ENCODE measurements at regions not wholly inside any gene's neighbourhood (a gene's known extent, or its start where the extent isn't known, plus 50 kb on each side); places are given as distances from the start of the nearest gene placed in this dataset.
"Not testable (repeated sequence)": the region's sequence is repeated elsewhere in the genome, so short reads cannot be mapped to it uniquely, and the experiment has no call there.

DNA sequence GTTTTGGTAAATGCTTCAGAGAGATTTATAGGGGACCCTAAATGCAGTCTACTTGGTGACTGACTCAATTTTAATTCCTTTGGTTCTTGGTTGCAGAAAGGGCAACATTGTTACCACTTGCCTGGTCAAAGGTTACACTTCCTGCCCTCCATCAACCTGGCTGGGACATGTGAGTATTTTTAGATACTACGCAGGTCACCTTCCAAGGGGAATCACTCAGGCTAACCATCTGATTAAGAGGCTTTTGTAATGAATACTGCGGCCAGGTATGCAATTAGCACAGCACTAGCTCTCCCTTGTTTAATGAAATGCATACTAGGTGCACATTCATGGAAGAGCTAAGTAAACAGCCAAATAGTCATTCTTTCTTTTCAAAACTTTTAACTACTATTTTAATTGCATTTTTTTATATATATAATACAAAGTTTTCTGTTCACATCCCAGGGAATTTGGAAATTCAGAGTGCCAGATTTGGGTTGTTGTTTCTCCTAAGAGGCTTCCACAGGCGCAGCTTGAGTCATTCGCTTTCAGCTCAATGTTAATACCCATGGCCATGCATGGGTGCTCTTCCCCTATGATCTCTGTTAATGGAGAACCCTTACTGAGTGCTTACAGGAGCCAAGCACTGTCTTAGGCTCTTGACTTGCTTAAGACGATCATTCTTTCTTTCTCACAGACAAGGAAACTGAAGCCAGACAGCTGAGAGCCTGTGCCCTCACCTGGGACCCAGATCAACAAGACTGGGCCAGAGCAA lies 152.2 kb downstream of the MTX2 start:
- intact Hi-C loops (cut with micrococcal nuclease) = no loop called here
- DNase-seq (no peak), ATAC-seq (no peak)

DNA sequence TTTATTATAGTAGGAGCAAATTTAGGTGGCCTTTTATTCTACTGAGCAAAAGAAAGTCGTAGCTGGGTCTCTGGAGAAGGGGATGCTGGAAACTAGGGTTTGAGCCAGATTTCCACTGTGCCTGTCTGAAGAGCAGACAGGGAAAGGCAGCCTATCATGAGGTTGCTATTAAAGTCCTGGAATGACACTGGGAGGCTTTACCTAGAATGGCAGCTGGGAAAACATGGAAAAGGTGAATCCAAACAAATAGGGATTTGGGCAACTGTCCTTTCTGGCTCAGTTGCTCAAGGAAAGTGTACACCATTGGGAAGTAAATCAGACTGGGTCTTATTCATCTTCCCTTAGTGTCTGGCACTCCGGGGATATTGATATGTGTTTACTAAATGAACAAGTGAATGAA lies 154.6 kb downstream of the MTX2 start:
- DNase-seq (no peak), ATAC-seq (no peak)
- intact Hi-C loops (cut with micrococcal nuclease) = no loop called here

DNA sequence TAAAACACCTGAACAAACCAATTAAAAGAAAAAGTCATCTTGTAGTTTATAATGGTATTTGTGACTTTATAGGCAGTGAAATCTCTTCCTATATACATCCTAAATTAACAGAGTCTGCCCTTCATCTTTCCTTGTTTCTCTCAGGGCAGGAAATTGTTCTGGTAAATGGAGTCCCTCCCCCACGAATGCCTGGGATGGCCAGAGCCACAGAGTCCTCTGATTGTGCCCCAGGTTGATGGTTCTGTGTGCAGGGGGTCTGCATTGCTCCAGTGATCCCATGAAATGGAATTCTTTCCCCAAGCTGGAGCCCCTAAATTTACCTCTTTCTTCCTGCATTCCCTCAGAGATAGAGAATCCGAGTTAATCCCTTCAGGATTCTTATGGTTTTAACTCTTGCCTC lies 155.5 kb downstream of the MTX2 start:
- ATAC-seq (no peak), DNase-seq (no peak)
- intact Hi-C loops (cut with micrococcal nuclease) = no loop called here

DNA sequence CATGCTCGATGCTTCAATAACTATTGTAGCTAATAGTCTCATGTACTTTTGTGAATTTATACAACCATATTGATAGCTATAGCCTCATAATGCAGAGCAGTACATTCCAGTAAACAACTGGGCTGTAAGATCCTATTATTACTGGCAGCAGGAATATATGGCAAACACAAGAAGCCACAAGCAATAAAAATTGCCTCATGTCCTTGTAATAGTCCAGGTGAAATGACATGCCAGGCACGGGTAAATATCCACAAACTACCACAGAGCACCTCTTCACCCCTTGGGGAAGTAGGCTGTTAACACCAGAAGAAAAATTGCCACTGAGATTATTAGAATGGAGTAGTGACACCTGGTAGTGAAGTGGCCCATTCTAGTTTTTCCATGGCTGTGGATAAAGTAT lies 158.3 kb downstream of the MTX2 start:
- intact Hi-C loops (cut with micrococcal nuclease) = no loop called here
- ATAC-seq (no peak), DNase-seq (no peak)

DNA sequence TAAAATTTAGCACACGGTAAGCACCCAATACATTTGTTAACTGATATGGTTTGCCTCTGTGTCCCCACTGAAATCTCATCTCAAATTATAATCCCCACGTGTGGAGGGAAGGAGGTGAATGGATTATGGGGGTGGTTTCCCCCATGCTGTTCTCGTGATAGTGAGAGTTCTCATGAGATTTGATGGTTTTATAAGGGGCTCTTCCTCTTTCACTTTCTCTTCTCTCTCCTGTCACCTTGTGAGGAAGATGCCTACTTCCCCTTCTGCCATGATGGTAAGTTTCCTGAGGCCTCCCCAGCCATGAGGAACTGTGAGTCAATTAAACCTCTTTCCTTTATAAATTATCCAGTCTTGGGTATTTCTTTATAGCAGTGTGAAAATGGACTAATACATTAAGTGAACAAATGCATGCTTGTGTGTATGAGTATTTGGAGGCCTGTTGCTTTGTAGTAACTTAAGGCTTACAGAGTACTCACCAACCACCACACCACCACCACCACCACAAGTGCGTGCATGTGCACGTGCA lies 159.8 kb downstream of the MTX2 start:
- ATAC-seq; intact Hi-C loops (cut with micrococcal nuclease); DNase-seq: not testable (repeated sequence)

DNA sequence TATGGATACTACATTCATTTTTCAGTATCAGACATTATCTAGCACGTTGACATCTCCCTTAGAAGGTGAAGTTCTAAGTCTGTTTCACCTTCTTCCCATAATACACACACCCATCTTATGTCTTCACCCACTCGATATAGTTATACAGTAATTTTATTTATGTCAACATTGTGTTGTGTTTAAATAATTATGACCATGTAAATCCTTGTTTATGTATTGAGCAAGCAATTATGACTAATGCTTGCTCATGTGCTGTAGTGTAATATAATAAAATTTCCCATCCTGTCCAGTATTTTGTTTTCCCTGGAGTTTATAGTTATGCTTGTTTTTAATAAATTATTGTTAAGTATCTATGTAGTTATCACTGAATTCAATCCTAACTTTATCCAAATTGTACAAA lies 163.2 kb downstream of the MTX2 start:
- no peak for ATAC-seq
- no peak for DNase-seq
- intact Hi-C loops (cut with micrococcal nuclease) = no loop called here

DNA sequence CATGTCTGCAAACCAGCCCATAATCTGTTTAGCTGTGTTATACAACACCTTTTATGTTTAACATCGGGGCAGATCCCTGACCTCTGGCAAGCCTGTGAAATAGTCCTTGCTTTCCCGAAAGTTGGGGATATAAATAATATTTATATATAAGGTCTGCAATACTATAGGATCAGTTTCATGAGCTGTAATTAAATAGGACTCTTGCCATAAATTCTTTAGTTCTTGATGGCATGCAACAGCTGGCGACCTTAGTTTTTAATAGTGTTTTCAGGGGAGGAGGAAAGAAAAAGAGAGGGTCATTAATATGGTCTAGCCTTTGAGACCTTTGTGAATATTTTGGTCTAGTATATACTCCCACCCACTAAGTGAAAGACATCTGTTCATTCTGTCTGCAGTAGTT lies 166.5 kb downstream of the MTX2 start:
- DNase-seq (no peak), ATAC-seq (no peak)
- intact Hi-C loops (cut with micrococcal nuclease) = no loop called here

DNA sequence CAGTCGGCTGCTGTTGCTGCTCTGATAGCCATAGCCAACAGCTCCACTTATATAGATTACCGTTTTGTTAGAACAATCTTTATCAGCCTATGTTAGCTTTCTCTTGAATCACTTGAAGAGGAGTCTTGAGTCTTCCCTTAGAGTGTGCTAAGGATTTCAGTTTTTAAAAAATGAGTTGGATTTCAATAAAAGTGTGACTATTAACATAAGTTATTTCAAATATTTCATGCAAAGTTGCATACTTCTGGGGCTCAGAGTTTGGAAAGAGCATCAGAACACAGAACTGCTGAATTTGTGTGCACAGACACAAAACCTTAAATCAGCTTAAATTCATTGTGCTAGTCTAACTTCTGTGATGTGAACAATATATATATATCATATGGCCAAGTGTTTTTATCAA lies 174.7 kb downstream of the MTX2 start:
- ATAC-seq = no peak
- intact Hi-C loops (cut with micrococcal nuclease) = no loop called here

DNA sequence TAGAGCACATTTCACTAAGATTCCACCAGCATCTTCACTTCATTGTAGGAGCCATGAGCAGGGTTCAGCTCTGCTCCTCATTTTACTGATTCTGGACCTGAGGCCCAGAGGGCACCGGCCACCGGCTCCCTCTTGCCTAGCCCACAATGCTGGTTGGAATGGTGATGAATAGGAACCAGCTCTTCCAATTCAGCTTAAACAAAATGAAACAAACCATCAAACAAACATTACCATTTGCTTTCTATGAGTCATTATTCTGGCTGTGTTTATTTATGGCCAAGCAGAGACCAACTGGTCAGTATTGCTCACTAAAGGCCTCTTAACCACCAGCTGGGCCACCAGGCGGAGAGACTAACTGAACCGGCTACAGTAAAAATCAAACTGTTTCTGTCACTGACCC lies 176.7 kb downstream of the MTX2 start:
- intact Hi-C loops (cut with micrococcal nuclease) = no loop called here
- no peak for ATAC-seq
- DNase-seq = no peak

More for the DNA sequence above, 174.7 kb downstream of the MTX2 start:
- no peak for DNase-seq

DNA sequence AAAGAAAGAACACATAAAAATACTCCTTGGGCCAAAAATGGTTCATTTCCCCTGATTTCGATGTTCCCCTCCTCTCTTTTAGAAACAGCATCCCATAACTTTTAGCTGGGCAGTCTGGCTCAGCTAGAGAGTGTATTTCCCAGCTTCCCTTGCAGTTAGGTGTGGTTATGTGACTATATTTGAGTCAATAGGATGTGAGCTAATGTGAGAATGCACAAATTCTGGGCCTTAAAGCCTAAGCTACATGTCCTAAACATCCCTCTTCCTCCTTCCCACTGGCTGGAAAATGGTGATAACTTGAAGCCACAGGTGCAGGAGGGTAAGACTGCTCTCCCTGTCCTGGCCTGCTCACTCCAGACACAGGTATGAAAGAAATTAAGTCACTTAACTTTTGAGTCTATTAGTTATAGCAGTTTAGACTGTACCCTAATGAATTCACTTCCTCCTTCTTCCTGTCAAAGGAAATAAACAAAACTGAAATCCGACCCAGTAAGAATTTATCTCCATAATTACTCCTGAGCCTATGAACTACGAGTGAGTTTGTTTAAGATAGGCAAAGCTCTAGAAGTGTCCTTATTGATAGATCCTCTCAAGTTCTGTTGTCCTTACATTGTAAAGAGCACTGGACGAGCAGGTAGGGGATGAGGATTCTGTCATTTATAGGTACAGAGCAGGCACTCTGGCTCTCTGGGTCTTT lies 177.6 kb downstream of the MTX2 start:
- intact Hi-C loops (cut with micrococcal nuclease) = no loop called here
- ATAC-seq (no peak), DNase-seq (no peak)

DNA sequence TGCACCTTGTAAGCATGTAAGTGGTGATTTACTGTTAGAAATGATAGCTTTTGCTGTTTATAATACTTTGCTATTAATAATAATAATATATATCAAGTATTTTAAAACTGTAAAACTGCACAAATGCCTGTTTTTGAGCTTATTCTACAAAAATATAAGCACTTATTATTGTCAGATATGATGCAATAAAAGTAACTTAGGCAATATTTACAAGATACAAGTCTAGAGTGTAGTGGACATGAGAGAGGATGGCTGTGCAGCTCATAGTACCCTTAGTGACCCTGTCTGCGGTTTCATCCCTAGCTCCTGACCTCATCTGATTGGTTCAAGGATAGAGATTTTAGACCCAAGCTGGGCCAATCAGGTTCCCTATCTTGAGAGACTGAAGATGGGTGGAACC lies 178.4 kb downstream of the MTX2 start:
- DNase-seq (no peak), ATAC-seq (no peak)
- intact Hi-C loops (cut with micrococcal nuclease) = no loop called here

DNA sequence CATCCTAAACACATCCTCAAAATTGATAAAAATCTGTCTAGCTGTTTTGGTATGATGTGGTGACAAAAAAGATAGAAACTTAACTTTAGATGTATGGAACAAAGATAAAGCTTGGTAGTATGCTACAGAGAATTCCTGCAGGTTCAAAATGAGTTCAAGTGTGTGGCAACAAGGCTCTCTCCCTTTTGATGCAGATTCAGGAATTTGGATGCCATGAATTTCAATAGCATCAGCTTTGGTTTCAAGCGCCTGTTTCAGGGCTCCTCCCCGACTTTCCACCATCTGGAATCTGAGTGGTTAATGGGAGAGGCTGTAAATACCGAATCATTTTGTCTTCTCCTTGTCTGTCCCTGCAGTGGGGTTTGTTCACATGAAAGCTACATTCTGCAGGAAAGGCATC lies 180.6 kb downstream of the MTX2 start:
- ATAC-seq (no peak), DNase-seq (no peak)
- intact Hi-C loops (cut with micrococcal nuclease) = loop anchor here (10.0 kb wide), 2 partner anchors 105 to 305 kb away; no protein-coding TSS in a partner anchor

DNA sequence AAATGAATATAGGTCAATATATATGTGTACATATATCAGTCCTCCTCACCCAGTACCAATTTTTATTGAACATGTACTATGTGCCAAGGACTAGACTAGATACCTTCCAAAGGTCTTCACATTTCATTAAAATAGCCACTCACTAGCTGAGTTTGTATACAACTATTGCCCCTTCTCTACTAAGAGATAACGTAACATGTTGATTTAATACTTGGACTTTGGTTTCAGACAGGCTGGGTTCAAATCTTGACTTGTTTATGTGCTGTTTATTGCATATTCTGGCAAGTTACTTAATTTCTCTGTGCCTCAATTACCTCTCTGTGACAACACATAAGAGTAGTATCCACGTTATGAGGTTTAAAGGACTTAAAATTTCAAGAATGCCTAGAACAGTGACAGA lies 184.5 kb downstream of the MTX2 start:
- intact Hi-C loops (cut with micrococcal nuclease) = loop anchor here (10.0 kb wide), 2 partner anchors 101 to 309 kb away; no protein-coding TSS in a partner anchor
- ATAC-seq (no peak), DNase-seq (no peak)

DNA sequence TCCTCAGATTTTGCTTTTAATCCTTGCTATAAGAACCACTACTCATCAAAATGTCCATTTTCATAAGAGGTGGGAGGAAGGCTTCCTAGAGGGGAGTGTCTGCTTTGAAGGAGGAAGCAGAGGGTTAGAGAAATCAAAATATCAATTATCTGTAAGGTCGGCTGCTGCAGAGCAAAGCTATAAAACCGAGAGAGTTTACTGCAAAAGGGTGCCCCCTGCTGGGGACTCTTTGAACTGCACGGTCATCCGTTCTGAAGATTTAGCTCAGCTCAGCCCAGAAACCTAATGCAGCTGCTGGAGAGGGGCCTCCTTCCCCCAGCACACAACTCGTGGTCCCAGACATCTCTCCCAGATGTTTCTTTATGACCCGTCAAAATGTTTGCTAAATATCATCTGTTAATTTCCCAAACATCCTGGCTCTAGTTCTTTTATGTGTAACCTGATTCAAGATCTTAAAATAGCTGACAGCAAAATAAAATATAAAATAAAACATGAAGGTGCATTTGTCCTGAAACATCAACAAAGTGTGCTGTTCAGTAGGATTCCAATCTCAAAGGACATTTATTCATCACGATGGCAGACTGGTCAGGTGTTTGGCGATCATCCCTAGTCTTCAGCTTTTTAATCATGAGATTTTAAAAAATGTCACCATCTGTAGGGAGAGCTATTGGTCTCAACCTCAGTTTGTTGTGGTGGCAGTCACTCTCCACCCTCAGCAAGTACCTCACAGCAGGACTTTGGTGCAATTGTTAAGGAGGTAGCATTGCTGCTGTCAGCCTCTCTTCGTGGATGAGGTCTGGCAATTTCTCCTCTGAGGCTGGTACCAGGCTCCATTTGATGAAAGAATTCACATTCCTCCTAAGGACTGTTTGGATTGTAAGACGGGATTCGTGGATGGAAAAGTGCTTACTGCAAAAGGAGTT lies 185.9 kb downstream of the MTX2 start:
- intact Hi-C loops (cut with micrococcal nuclease) = loop anchor here (10.0 kb wide), 2 partner anchors 100 to 310 kb away; no protein-coding TSS in a partner anchor
- ATAC-seq = peak; percentile 58
- peak; percentile 88 for DNase-seq

DNA sequence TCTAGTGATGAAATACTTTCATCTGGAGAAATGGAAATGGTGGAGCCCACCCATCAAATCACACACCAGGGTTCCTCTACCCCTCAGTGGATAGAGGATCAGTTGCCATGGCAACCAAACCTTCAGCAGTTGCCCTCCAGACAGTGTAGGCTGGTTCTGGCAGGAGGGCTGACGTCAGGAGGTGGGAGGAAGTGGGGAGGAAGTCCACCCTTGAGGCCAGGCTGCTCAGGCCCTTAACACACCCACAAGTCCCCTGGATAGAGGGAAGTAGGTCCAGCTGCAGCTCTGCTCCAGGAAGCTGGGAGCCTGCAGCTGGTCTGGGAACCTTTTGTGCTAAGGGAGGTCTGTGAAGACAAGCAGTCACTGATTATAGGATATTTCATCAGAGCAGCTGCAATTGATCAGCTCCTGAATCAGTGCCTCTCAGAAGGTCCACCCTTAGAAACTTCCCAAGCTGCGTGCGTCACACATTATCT lies 186.6 kb downstream of the MTX2 start:
- peak; percentile 97 for ATAC-seq
- DNase-seq = peak; percentile 71
- intact Hi-C loops (cut with micrococcal nuclease) = loop anchor here (10.0 kb wide), 2 partner anchors 99 to 311 kb away; no protein-coding TSS in a partner anchor

DNA sequence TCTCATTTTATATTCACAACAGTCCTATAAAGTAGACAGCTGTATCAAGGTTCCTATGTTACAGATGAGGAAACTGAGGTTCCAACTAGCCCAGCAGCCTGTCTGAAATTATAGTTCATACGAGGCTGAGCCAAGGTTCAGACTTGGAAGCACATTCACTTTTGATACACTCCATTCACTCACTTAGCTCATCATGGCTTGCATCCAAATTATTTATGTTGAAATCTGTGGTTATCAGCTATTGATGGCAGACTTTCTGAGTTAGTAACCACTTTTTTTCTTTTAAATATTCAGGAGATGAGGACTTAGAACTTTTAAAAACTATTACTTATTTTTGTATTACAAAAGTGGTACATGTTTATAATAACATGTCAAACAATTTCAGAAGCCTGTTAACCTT lies 188.2 kb downstream of the MTX2 start:
- intact Hi-C loops (cut with micrococcal nuclease) = loop anchor here (10.0 kb wide), 2 partner anchors 97 to 313 kb away; no protein-coding TSS in a partner anchor
- ATAC-seq = no peak
- DNase-seq = no peak

DNA sequence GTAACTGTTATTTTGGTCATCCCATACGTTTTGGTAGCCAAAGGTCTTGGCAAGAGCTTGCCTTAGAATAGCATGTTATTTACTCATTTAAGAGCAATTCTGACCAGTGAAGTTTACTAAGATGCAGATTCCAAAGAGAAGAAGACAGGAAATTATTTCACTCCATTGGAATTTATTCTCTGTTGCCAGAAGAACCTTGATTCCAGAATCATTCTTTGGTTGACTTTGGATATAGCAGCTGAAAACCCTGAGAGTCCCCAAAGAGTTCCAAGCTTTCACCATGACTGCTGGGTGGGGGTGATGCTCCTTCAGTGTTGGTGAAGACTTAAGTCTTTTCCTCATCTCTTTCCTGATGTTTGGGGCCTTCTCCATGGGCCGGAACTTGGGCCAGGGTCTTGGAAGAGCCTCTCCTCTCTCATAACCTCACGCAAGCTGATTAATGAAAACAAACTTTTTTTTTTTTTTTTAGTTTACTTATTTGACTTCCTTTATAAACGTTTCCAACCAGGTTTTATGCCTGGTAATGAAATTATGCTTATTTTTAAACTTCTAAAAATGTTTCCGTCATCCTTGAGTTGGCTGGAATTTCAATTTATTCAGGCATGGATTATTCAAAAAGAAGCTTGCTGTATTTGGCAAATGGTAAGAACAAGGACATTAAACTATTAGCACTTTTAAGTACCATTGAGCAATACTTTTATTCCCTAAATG lies 192.0 kb downstream of the MTX2 start:
- DNase-seq (no peak), ATAC-seq (peak; percentile 62)
- intact Hi-C loops (cut with micrococcal nuclease) = no loop called here

DNA sequence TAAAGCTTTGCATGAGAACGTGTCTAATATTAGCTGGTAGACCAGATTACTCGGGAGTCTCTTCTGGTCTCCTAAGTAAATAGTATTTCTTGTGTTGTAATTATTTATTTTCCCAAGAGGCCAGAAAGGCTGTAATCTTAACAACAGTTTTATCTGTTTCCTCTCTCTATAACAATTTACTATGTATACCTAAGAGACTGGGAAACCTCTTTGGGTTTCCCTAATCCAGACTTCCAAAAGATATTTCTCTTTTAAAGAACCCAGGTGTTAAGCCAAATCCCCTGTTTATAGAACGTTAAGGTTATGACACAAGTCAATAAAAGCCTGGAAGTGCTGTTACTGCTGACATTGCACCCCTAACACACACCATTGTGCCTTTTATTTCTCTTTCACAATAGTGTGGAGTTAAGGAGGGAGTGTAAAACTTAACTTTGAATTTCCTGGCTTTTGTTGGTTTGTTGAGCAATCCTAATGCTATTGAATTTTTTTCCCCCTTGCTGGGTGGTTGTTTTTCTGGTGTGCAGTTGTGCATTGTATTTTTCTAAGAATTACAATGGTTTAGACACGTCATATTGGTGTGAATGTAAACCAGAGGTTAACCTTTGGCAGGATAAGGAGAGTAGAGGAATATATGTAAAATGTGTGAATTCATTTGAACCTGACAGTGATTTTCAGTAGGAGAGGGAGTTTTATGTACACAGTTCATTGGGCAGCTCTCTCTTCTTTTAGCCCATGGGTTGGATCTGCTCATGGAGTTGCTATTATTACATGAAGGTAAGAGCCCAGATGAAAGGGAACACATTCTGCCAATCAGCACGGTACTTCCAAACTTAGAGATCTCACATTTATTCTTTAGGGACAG lies 192.8 kb downstream of the MTX2 start:
- ATAC-seq (peak; percentile 62), DNase-seq (no peak)
- intact Hi-C loops (cut with micrococcal nuclease) = no loop called here

Measured in left ventricle myocardium superior (tissue), 1 donor.